GM18861 (cell line): ENCODE measurements at regions not wholly inside any gene's neighbourhood (a gene's known extent, or its start where the extent isn't known, plus 50 kb on each side); places are given as distances from the start of the nearest gene placed in this dataset.
"Not testable (repeated sequence)": the region's sequence is repeated elsewhere in the genome, so short reads cannot be mapped to it uniquely, and the experiment has no call there.

ENCODE experiments used
- ATAC-seq: cut with Tn5 transposase; IDR thresholded peaks from one replicate; pipeline ENCODE4 v1.9.1; 2021; ENCODE audit not compliant: unreplicated experiment

DNA sequence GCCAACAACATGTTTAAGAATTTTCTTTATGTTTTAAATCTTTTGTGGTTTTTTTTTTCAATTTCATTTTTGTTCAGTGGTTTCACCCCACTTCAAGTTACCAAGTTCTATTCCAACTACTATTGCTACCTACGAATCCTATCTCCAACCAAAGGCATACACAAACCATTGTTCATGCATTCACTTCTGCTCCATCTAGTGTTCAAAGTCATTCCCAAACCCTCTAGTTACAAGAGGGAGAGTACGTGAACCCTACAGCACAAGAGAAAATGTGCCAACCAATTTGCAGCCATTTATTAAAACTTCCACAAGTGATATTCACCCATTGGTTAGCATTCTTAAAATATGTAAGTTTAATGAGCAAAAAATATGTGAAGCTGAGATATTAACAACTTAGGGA lies 295.1 kb upstream of the KYNU start:
- no peak for ATAC-seq

DNA sequence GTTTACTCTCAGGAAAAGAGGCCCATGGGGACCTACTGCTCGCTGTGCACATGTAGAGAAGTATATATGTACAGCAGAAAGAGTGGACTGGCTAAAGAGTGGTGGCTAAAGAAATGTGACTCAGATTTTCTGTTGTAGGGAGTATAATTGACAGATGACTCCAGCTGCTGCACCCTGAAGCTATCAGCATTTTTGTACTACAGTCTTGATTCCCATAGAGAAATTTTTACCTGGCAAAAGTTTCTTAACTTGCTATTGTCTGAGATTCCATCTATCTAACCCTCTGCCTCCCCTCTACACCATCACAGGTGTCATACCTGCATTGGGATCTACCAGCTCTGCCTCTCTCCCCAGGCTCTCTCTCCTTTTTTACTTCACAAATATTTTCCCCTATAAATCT lies 296.0 kb upstream of the KYNU start:
- ATAC-seq, result no peak

DNA sequence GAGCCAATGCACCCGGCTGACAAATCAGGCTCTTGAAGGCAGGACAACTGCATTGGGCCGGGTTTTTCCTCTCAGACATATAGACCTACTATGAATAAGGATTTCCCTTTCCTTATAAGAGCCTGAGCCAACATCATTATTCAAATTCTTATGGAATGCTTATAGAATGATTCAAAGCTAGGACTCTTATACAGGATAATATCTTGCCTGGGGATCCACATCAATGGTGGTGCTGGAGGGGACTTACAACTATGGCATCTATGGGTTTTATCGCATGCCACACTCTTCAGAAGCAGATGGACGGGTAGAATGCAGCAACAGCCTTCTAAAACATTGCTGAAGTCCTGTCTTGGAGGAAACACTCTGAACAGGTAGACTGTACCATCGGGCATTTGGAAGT lies 296.8 kb upstream of the KYNU start:
- no peak for ATAC-seq

DNA sequence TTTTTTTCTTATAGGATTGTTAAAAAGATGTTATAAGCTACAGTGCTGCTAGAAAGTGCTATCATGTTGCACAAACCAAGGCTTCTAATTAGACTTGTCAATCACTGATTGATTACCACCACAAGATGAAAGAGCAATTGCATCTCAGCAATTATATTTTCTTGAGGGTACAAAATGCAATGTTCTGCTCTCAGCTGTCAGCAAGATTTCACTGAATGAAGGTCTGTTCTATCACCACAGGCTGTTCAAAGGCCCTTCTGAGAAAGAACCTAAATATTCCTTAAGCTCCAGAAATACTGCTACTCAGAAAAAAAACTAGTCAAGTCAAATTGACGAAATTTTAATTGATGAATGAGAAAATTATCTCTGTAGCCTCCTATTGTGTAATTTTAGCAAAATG lies 301.9 kb upstream of the KYNU start:
- ATAC-seq, result no peak

DNA sequence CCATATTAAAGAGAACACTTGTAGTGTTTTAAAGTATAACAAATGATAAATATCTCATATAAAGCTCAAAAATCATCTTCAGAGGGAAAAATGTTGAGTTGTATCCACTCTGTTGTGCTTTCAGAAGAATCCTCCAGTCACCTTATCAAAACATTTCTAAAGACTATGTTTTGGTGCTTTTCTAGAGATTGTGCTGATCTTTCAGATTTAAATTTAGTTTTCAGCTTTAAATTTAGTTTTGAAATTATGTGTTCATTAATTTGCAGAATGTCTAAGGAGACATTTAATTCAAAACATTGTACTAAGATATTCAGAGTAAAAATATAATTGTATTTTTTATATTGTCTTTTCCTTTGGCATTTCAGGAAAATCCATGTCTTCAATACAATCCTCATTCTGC lies 303.1 kb upstream of the KYNU start:
- no peak for ATAC-seq

DNA sequence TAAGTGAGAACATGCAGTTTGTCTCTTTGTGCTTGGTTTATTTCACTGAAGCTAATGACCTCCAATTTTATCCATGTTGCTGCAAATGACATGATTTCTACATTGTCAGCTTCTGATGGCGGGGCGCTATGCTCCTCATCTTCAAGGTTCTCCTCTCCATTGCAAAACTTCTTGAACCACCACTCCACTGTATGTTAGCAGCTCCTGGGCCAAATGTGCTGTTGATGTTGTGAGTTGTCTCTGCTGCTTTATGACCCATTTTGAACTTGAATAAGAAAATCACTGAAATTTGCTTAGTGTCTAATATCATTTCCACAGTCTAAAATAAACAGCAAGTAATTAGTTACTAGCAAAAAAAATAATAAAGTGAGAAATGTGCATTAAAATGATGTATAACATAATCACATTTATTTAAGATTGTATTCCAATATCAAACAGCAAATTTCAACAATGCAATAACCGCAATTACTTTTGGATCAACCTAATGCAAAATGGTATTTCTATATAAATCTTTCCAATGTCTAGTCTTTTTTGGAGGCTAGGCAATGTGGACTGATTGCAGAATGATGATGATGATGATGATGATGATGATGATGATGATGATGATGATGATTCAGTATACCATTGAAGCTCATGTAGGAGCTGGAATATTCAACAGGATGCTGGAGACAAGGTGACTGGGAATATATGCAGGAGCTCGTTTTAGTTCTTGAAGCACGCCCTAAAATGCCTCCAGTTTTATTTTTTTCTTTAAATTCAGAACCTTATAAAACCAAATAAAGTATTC lies 304.9 kb upstream of the KYNU start:
- ATAC-seq, result no peak

DNA sequence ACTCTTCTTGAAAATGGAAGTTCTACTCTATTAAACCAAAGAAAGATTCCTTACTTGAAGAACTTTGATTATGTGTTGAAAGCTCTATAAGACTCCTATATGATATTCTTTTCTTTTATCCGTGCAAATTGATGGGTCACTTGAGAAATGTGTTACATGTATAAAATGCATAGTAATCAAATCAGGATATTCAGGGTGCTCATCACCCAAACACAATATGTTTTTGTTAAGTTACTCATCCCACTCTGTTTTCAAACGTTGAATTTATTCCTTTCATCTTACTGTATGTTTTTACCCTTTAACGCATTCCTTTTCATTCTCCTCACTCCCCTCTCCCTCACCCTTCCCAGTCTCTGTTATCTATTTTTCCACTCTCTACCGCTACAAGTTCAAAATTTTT lies 305.5 kb upstream of the KYNU start:
- no peak for ATAC-seq

DNA sequence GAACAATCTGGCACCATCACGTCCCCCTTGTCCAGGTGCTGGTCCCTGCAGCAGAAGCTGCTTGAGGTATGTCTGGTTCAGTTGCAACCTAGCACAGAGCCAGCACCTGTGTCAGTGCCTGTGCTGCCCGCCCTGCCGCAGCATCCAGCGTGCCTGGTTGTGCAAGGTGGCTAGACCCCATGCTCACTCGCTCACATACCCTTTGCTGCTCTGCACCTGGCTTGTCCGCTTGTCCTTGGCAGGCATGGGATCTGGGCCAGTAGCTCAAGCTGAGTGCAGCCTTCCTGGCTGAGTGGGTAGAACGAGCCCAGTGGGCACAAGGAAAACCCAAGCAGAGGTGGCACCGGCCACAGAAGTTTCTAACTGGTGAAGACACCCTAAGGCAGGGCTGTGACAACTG lies 314.6 kb upstream of the KYNU start:
- no peak for ATAC-seq

DNA sequence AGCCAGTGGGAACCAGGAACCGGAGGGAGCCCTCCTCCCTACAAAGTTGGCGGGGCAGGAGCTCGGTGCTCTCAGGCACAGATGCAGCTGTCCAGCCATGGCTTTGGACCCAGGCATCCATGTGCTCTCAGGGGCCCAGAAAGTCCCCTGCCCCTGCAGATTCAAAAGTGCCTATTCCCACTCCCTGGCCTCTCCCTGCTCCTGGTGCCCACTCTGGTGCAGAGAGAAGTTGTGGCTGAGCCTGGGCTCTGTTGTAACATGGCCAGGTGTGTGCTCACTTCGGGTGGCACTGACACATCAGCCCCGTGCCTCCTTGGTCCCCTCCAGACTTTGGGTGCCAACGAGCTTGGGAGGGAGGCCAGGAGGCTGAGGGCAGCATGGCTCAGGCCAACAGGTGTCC lies 315.8 kb upstream of the KYNU start:
- ATAC-seq, result no peak

DNA sequence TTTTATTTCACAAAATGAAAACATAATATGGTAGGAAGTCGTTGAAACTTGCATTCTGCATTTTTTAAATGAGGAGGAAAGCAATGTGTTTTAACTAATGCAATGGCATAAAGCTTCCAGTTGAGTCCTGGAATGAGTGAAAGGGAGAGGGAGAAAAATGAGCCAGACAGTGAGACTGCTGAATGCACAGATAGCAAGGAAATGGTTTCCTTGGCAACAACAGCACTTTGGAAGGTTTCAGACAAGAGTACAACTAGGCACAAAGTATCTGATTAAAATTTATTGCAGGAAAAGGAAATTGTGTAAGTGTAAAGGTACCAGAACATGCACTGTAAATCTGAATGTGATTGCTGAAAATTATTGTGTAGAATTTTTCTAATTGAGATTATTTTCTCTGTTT lies 320.1 kb upstream of the KYNU start:
- no peak for ATAC-seq

DNA sequence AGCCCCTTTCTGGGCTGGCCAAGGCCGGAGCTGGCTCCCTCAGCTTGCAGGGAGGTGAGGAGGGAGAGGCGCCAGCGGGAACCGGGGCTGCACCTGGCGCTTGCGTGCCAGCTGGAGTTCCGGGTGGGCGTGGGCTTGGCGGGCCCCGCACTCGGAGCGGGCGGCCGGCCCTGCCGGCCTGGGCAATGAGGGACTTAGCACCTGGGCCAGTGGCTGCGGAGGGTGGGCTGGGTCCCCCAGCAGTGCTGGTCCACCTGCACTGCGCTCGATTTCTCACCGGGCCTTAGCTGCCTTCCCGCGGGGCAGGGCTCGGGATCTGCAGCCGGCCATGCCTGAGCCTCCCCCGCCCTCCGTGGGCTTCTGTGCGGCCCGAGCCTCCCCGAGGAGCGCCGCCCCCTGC lies 331.5 kb upstream of the KYNU start:
- not testable (repeated sequence) for ATAC-seq

DNA sequence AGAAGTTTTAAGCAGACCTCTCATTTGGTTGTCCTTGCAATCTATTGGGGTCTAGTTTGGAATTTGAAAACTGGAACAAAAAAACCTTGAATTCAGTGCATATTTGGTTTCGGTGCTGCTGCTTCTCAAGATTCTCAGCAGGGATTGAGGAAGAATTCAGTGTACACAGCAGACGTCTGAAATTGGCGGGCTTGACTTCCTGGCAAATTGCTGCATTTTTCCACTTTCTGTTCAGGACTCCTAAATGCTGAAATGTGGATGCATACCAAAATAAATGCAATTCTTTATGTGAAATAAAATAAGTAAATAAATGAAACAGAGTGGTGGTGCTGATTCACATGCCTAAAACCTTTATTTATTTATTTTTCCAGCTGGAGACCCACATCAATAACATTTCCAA lies 332.4 kb upstream of the KYNU start:
- ATAC-seq, result no peak

DNA sequence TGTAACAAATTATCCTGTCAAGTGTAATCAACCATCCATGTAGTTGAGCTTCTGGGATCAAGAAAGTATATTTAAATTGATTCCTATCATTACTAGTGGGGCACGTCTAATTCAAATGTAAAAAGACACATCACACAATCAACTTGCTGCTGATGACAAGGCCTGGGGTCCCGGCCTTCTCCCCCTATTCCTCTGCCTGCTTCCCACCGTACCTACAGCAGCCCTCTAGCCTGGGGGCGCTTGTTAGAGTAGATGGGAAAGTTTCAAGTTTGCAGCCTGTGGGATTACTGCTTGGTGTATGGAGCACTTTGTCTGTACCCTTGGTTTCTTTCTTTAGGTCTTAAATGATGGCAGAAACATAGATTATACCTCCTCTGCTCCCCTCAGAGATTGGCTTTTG lies 333.3 kb upstream of the KYNU start:
- ATAC-seq, result no peak

DNA sequence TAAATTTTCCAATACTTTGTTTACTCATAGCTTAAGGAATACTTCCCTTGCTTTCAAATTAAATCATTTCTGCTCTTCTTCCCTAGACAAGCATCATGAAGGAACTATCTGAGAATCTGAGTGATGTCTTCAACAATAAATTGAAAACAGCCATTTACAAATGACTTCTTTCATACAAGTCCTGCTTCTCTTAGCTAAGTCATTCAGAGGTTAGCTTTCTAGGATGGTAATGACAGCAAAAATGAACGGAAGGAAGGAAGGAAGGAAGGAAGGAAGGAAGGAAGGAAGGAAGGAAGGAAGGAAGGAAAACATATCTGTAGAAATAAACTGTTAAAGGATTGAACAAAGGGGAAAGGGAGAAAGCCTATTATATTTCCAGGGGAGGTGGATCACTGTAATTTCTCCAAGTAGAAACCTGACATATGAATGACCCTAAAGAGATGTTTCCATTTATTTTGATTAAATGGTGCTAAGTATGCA lies 335.0 kb upstream of the KYNU start:
- no peak for ATAC-seq

DNA sequence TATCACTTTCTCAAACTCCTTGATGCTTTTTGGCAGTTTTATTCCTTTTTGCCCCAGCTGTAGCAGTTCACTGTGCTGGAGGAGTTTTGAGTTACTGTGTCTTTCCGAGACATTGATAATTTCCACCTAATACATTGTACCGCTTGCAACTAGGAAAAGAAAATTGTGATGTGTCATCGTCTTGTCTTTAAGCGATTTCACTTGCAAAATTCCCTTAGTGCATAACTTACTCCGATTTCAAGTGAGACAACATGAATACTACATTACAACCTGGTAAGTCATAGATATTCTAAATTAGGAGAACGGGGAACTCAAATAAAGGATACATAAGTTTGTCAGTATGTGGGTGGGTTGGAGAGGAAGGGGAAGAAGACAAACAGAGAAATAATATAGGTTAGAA lies 340.5 kb upstream of the KYNU start:
- ATAC-seq, result no peak

DNA sequence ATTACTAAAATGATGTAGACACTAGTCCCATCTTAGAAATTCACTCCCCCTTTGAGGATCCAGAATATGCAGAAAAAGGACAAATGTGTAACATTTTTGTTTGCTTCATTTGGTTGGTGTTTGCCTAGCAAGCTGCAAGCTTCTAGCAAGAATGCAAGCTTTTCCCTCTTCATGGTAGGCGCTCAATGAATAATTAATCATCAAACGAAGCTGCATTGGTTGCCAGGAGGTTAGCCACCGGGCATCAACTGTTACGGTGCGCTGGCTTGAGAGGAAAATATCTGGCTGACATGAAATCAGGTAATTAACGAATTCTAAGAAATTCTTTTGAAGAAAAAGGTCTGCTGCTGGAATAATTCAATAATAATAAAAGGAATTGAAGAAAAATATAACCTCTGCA lies 341.0 kb upstream of the KYNU start:
- ATAC-seq, result no peak

DNA sequence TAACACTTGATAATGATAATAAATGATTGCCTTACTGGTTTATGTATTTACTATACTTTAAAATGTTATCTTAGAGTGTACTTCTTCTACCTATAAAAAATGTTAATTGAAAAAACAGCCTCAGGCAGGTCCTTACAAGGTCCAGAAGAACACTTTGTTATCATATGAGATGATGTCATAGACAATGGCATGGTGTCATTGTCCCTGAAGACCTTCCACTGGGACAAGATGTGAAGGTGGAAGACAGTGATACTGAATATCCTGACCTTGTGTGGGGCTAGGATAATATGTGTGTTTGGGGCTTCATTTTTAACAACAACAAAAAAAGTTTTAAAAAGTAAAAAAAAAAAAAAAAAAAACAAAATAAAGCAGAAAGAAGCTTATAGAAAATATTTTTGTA lies 342.2 kb upstream of the KYNU start:
- no peak for ATAC-seq

DNA sequence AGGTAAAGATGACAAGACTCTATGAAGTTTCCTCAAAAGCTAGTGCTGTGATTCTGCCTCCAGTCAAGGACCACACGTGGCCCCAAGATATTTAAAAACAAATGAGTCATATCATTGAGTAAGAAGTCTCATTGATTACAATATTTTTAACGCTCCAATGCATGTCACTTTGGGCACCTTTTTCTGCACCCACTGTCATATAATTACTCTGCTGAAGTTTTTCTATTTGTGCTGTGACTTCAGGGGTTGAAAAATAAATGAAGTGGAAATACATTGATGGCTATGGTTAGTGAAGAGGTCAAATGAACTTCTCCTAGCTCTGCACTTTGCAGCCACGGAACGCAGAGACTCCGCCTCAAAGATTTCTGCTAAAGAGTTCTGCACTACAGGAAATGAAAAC lies 344.3 kb upstream of the KYNU start:
- no peak for ATAC-seq

DNA sequence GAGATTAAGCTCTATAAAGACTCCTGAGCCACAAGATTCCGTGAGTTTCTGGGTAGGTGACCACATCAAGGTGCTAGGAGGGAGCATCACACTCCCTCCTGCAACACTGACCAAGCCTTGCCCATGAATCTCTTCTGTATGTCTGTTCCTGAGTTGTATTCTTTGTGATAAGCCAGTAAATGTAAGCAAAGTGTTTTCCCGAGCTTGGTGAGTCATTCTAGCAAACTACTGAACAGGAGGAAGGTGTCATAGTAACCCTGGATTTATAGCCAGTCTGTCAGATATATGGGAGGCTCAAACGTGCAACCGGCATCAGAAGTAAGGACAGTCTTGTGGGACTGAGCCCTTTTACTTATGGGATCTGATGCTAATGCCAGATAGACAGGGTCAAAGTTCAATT lies 346.1 kb upstream of the KYNU start:
- no peak for ATAC-seq

DNA sequence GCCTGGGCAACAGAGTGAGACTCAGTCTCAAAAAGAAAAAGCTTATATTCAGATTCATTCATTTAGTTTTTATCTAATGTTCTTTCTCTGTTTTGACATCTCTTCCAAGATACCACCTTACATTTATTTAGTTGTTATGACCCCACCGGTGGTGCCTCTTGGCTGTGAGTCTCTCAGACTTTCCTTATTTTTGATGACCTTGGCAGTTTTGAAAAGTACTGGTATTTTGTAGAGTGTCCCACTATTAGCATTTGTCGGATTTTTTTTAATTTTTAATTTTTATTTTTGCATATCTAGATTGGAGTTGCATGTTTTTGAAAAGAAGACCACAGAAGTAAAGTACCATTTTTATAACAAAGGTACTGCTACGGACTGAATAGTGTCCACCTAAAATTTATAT lies 351.7 kb upstream of the KYNU start:
- ATAC-seq, result no peak

DNA sequence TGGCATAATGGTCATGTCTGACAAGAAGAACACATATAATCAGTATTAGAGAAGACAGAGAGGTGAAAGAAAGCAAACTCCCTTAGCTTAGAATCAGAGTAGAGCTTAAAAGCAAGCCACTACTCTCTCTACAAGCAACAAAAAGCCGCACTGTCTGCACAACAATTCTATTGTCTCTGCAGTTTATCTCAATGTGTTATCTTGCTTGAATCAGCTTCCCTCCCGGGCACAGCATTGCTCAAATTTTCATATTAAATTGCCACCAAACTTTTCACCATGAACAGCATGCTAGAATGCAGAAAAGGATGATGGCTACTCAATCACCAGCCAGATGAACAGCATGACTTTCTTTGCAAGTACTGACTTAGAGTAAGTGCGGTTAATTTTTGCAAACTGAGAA lies 356.0 kb upstream of the KYNU start:
- no peak for ATAC-seq

DNA sequence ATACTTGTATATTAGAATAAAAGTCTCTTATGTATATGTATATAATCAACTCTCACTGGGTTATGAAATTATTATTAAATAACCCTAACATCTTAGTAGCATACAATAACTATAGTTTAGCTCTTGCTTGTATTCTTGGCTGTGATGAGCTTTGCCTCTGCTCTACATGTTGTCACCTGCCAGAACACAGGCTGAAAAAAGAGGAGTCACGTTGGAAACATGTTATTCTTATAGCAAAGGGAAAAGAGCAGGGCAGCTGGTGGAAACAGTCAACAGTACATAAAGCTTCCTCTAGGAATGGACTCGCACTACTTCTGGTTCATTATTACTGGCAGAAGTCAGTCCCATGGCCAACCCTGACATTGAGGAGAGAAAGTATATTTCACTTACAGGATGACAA lies 362.0 kb upstream of the KYNU start:
- no peak for ATAC-seq

DNA sequence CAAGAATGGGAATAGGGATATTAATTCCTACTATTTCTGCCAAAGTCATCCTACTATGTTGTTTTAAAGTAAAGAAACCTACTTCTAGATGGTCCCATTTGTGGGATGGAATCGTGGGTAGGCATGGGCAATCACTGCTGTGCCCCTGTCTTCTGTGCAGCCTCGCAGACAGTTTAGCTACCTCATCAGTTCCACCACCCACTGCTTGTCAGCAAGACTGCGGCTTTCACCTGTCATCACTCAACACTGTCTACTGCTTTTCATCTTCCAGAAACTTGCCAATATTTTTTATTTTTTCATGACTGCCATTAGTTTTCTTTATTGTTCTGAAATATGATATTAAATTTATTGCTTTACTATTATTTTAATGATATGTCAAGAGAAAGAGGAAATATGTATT lies 368.1 kb upstream of the KYNU start:
- ATAC-seq, result no peak
